MM.1S (cell line): ENCODE measurements at regions not wholly inside any gene's neighbourhood (a gene's known extent, or its start where the extent isn't known, plus 50 kb on each side); places are given as distances from the start of the nearest gene placed in this dataset.

Experiments used
- DNase-seq: peaks from one replicate; pipeline ENCODE4 v3.0.0-alpha.2; 2015
- H2AFZ ChIP-seq: fragments of 300-600 bp; sonication (generic); 2 replicates; pipeline ENCODE4 v1.6.0; 2016; ENCODE audit warnings: antibody characterized with exemption, low read length
- H3F3A ChIP-seq: fragments of 300-600 bp; sonication (generic); 2 replicates; pipeline ENCODE4 v1.6.1; 2016; ENCODE audit warnings: mild to moderate bottlenecking, antibody characterized with exemption, low read length, moderate library complexity, mixed read lengths; ENCODE audit not compliant: insufficient read depth
- H3K27ac ChIP-seq: fragments of 300-600 bp; sonication (generic); 2 replicates; pipeline ENCODE4 v1.5.1; 2016; ENCODE audit warnings: mild to moderate bottlenecking, low read length
- H3K27me3 ChIP-seq: fragments of 300-600 bp; sonication (generic); replicated peaks from 2 replicates; pipeline ENCODE4 v1.6.0; 2016; ENCODE audit warnings: low read length; ENCODE audit not compliant: insufficient read depth
- H3K36me3 ChIP-seq: fragments of 300-600 bp; sonication (generic); replicated peaks from 2 replicates; pipeline ENCODE4 v1.6.1; 2016; ENCODE audit warnings: mild to moderate bottlenecking, low read length, mixed read lengths; ENCODE audit not compliant: insufficient read depth
- H3K4me1 ChIP-seq: fragments of 300-600 bp; sonication (generic); 2 replicates; pipeline ENCODE4 v1.6.1; 2016; ENCODE audit warnings: low read length, mixed read lengths
- H3K4me2 ChIP-seq: fragments of 300-600 bp; sonication (generic); 2 replicates; pipeline ENCODE4 v1.6.0; 2016; ENCODE audit warnings: low read depth, low read length
- H3K4me3 ChIP-seq: fragments of 300-600 bp; sonication (generic); 2 replicates; pipeline ENCODE4 v1.5.1; 2016; ENCODE audit warnings: low read length, mixed read lengths
- H3K79me2 ChIP-seq: fragments of 300-600 bp; sonication (generic); 2 replicates; pipeline ENCODE4 v1.6.1; 2016; ENCODE audit warnings: mixed run types, low read length, mixed read lengths
- H3K9ac ChIP-seq: fragments of 300-600 bp; sonication (generic); 2 replicates; pipeline ENCODE4 v1.6.1; 2016; ENCODE audit warnings: low read length, mixed read lengths
- H3K9me2 ChIP-seq: fragments of 300-600 bp; sonication (generic); replicated peaks from 2 replicates; pipeline ENCODE4 v1.6.1; 2016; ENCODE audit warnings: mild to moderate bottlenecking, low read length, mixed read lengths; ENCODE audit not compliant: insufficient read depth
- H3K9me3 ChIP-seq: fragments of 300-600 bp; sonication (generic); replicated peaks from 2 replicates; pipeline ENCODE4 v1.6.1; 2016; ENCODE audit warnings: mild to moderate bottlenecking, low read length, mixed read lengths; ENCODE audit not compliant: insufficient read depth
- H4K20me1 ChIP-seq: fragments of 300-600 bp; sonication (generic); 2 replicates; pipeline ENCODE4 v1.6.1; 2016; ENCODE audit warnings: mild to moderate bottlenecking, low read length, moderate library complexity, mixed read lengths; ENCODE audit not compliant: insufficient read depth
- EZH2 ChIP-seq: fragments of 300-600 bp; sonication (generic); optimal IDR thresholded peaks from 2 replicates; pipeline ENCODE3; 2017; ENCODE audit warnings: low read depth, mild to moderate bottlenecking, antibody characterized with exemption, low read length, mixed read lengths
- EZH2phosphoT487 ChIP-seq: fragments of 300-600 bp; sonication (generic); IDR thresholded peaks from 2 replicates; pipeline ENCODE4 v1.6.1; 2018; ENCODE audit warnings: antibody characterized with exemption, low read length
- TF ChIP-seq, protein P1 (sequence below): fragments of 300-600 bp; sonication (generic); IDR thresholded peaks from 2 replicates; pipeline ENCODE4 v1.5.1; 2016; ENCODE audit warnings: antibody characterized with exemption, low read length, mixed read lengths

DNA sequence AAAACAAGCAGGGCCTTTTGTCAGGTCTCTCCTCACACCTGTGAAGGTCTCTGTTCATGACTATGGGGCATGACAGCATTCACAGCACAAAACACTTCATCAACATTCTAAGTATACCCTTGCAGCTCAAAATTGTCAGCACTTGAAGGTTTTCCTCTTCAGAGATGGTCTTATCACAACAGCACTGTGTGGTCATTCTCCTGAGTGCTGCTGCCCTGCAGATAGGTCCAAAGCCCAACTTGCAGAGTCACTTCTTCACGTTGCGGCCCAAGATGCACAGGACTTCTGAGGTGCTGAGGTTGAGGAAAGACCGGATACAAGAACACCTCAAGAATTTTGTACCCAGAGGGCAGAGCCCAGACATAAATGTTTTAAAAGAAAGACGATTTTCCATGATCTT, 574.5 kb downstream of the UQCRFS1 start:
- Histone ChIP-seq H3K4me1 (peaks cover 19% of the 10 kb centered on the region), H3K4me2 (no peak overlapping the region), H3K9ac (no peak overlapping the region), H3K9me3 (no peaks in the 10 kb centered on the region), H2AFZ (no peak overlapping the region), H3F3A (peaks cover 10% of the 10 kb centered on the region), H3K36me3 (no peaks in the 10 kb centered on the region), H4K20me1 (no peaks in the 10 kb centered on the region), H3K79me2 (no peaks in the 10 kb centered on the region), H3K27ac (no peak overlapping the region), H3K9me2 (no peaks in the 10 kb centered on the region), H3K4me3 (no peak overlapping the region), H3K27me3 (no peaks in the 10 kb centered on the region)
- TF ChIP-seq, protein P1, sequence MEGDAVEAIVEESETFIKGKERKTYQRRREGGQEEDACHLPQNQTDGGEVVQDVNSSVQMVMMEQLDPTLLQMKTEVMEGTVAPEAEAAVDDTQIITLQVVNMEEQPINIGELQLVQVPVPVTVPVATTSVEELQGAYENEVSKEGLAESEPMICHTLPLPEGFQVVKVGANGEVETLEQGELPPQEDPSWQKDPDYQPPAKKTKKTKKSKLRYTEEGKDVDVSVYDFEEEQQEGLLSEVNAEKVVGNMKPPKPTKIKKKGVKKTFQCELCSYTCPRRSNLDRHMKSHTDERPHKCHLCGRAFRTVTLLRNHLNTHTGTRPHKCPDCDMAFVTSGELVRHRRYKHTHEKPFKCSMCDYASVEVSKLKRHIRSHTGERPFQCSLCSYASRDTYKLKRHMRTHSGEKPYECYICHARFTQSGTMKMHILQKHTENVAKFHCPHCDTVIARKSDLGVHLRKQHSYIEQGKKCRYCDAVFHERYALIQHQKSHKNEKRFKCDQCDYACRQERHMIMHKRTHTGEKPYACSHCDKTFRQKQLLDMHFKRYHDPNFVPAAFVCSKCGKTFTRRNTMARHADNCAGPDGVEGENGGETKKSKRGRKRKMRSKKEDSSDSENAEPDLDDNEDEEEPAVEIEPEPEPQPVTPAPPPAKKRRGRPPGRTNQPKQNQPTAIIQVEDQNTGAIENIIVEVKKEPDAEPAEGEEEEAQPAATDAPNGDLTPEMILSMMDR = no peak
- TF ChIP-seq EZH2phosphoT487 (no peak), EZH2 (no peak)
- DNase-seq = no peak

DNA sequence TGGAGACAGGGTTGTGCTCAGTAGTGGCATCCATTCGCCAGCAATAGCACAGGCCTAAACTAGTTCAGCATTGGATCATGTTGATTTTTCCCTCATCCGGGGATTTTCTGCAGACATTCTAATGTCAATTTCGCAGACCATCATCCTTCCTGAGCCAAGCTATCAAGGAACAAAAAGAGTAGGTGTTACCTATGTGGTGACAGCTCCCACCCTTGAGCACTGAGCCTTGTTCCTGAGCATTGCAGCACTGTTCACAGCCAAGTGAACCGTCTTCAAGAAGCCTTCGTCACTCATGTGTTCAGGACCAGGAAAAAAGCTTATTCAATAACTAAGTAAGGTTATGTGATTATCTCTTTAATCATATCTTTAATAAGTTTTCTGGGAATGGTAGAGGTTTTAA, 576.2 kb downstream of the UQCRFS1 start:
- H3K79me2 ChIP-seq = no peaks in the 10 kb centered on the region; the same call in 1 of the 2 replicates
- H2AFZ ChIP-seq = no peak overlapping the region
- no peak for DNase-seq
- no peaks in the 10 kb centered on the region for H3K36me3 ChIP-seq
- no peaks in the 10 kb centered on the region for H3K27me3 ChIP-seq
- H3K4me2 ChIP-seq = no peak overlapping the region
- no peak overlapping the region for H3K27ac ChIP-seq
- no peaks in the 10 kb centered on the region for H3K9me2 ChIP-seq
- H3K9me3 ChIP-seq = no peaks in the 10 kb centered on the region
- H3K9ac ChIP-seq = no peak overlapping the region
- TF ChIP-seq EZH2 (no peak), EZH2phosphoT487 (no peak)
- TF ChIP-seq, protein P1 = no peak
- H3F3A ChIP-seq = peaks cover 28% of the 10 kb centered on the region
- no peaks in the 10 kb centered on the region for H4K20me1 ChIP-seq
- H3K4me3 ChIP-seq = no peak overlapping the region
- H3K4me1 ChIP-seq = peaks cover 27% of the 10 kb centered on the region

DNA sequence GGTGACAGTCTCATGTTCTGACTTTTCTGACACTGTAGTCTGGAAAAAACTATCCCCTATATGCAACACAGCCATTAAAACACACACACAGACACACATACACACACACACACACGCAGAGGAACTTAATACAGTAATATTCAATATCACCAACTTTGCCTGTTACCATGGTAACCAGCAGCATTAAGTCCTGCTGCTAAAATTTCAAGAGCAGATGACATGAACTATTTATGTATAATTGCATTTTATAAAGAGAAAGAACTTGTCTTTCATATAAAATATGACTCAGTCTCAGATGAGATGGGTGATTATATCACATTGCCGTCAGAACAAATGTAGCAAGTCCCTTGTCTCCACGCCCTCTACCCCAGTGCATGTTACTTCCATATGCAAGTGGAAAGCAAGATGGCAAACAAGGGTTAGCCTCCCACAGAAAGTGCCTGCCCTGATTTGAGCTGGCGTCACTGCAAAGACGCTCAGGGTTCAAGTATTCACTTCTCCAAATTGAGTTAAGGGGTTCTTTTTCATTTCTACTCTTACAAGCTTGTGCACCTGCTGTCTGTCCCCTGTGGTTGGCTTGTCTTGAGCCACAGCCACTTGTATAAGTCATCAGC, 576.8 kb downstream of the UQCRFS1 start:
- Histone ChIP-seq H3K4me3 (no peak overlapping the region), H3F3A (peaks cover 33% of the 10 kb centered on the region), H3K9me3 (no peaks in the 10 kb centered on the region), H3K36me3 (no peaks in the 10 kb centered on the region), H3K9me2 (no peaks in the 10 kb centered on the region), H3K9ac (no peak overlapping the region), H3K27me3 (no peaks in the 10 kb centered on the region), H4K20me1 (no peaks in the 10 kb centered on the region), H3K79me2 (peaks cover 5% of the 10 kb centered on the region), H3K4me1 (peaks cover 27% of the 10 kb centered on the region), H2AFZ (no peak overlapping the region), H3K27ac (no peak overlapping the region), H3K4me2 (no peak overlapping the region)
- TF ChIP-seq, protein P1 = no peak
- no peak for DNase-seq
